Central memory CD8-positive, alpha-beta T cell (primary cell): ENCODE measurements at regions not wholly inside any gene's neighbourhood (a gene's known extent, or its start where the extent isn't known, plus 50 kb on each side); places are given as distances from the start of the nearest gene placed in this dataset.
"Not testable (repeated sequence)": the region's sequence is repeated elsewhere in the genome, so short reads cannot be mapped to it uniquely, and the experiment has no call there.

Source experiments
- ATAC-seq: fragments of 150-1000 bp; cut with Tn5 transposase; replicated peaks from 2 replicates; pipeline ENCODE4 v1.10.0; 2022; ENCODE audit warnings: mild to moderate bottlenecking, moderate FRiP score, moderate number of reproducible peaks; ENCODE audit not compliant: poor library complexity, severe bottlenecking; ENCODE audit errors: extremely low read depth
- DNase-seq, 2 donors: peaks; one replicate each; pipeline ENCODE4 v3.0.0; 2021; ENCODE audit warnings: low spot score in 2 of 2
- H3K27ac Mint-ChIP-seq: one replicate; pipeline ENCODE4 v1.8.0; 2022; ENCODE audit warnings: low read depth, mild to moderate bottlenecking, moderate library complexity, mixed read lengths
- H3K27me3 Mint-ChIP-seq: one replicate; pipeline ENCODE4 v1.8.0; 2022; ENCODE audit warnings: mixed read lengths
- H3K36me3 Mint-ChIP-seq: one replicate; pipeline ENCODE4 v1.8.0; 2022; ENCODE audit warnings: mild to moderate bottlenecking, moderate library complexity, mixed read lengths; ENCODE audit not compliant: insufficient read depth
- H3K4me1 Mint-ChIP-seq: one replicate; pipeline ENCODE4 v1.8.0; 2022; ENCODE audit warnings: mixed read lengths
- H3K4me3 Mint-ChIP-seq: one replicate; pipeline ENCODE4 v1.8.0; 2022; ENCODE audit warnings: mild to moderate bottlenecking, moderate library complexity, mixed read lengths
- H3K9me3 Mint-ChIP-seq: one replicate; pipeline ENCODE4 v1.8.0; 2022; ENCODE audit warnings: mixed read lengths

DNA sequence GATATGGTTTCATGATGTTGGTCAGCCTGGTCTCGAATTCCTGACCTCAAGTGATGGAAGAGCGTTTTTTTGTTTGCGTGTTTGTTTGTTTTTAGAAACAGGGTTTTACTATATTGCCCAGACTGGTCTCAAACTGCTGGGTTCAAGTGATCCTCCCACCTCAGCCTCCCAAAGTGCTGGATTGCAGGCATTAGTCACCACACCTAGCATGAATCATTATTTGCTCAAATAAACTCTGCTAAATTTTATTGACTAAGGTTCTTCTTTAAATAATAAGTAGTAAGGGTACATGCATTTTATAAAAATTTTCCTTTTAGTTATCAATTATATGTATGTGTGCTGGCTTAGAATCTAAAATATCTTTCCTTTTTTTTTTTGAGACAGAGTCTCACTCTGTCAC is 52.9 kb downstream of the ZBTB9 start:
- Mint-ChIP-seq H3K36me3 (no peaks in the 10 kb centered on the region), H3K27ac (no peak overlapping the region), H3K27me3 (peaks cover 11% of the 10 kb centered on the region), H3K9me3 (no peaks in the 10 kb centered on the region), H3K4me3 (no peak overlapping the region), H3K4me1 (peaks cover 4% of the 10 kb centered on the region)
- DNase-seq (no peak), ATAC-seq (no peak)

DNA sequence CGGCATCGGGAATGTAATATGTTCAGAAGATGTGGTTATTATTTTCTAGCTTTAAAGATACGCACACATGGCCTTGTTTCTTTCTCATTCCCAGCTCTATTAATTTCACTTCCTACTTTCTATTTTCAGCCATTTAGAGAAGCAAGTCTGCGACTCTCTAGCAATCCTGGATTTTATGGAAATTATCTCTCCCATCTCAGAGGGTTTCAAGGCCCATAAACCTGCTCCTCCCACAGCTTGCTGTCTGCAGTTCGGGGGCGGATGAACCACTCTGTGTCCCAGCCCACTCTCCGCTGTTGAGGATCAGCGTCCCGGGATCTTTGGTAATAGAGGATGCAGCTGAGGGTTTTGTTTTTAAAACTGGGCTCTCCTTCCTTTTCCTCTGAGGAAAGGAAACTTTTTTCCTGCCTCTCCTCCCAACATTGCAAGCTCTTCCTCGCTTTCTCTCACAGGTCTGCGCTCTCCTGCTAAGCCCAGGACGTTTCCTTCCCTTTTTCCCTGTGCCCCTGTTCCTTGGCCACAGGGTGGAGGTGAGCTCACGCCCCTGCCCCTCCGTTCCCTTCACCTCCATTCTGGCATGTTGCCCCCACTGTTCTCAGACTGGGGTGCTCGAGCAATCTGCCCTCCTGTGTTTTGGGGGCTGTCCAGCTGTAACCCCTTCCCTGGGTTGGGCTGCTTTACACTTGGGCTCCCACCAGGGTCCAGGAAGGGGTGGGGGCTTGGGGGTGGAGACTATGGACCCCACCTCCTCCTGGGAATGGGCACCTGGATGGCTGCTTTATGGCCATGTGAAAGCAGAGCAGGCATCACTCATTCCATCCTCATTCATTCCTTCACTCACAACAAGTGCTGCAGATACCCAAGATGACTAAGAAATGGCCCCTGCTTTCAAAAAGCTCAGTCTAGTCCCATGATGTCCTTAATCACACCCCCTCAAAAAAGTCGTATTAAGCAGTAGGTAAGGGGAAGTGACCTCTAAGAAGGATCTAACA is 54.9 kb downstream of the ZBTB9 start:
- H3K36me3 Mint-ChIP-seq = no peaks in the 10 kb centered on the region
- H3K4me1 Mint-ChIP-seq = peaks cover 6% of the 10 kb centered on the region
- DNase-seq (no peak), ATAC-seq (no peak)
- peaks cover 16% of the 10 kb centered on the region for H3K27me3 Mint-ChIP-seq
- peak overlapping the region; percentile 67 for H3K27ac Mint-ChIP-seq
- H3K9me3 Mint-ChIP-seq = no peaks in the 10 kb centered on the region
- peak overlapping the region; percentile 31 for H3K4me3 Mint-ChIP-seq

DNA sequence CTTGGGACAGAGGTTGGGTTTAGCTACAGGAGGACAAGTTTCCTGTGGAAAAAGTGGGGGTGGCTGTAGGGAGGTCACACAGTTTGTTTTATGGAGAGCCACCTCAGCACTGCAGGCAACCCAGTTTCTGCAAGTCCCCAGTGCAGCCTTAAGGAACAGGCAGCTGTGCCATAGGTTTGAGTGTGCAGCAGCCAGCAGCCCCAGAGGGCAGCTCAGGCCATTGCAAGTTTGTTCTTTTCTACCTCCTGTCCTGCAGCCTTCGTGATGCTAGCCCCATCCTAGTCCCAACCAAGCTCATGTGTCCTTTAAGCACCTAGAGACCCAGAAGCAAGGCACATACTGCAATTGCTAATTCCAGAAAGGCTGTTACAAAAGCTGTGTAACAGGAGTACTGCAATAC is 58.8 kb downstream of the ZBTB9 start:
- Mint-ChIP-seq H3K27me3 (peaks cover 29% of the 10 kb centered on the region), H3K36me3 (no peaks in the 10 kb centered on the region)

DNA sequence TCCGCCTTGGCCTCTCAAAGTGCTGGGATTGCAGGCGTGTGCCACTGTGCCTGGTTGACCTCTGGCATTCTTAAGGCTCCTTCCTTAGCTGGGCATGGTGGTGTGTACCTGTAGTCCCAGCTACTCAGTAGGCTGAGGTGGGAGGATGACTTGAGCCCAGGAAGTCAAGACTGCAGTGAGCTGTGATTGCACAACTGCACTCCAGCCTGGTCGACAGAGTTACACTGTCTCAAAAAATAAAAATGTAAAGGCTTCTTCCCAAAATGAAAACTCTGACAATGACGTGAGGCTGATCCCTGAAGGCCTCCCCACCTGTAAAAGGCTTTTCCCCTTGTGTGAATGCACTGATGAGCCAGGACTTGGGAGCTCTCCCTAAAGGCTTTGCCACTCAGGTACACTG is 62.4 kb downstream of the ZBTB9 start:
- H3K36me3 Mint-ChIP-seq = no peaks in the 10 kb centered on the region
- no peaks in the 10 kb centered on the region for H3K9me3 Mint-ChIP-seq
- peak overlapping the region; percentile 16 for H3K27ac Mint-ChIP-seq
- ATAC-seq (no peak), DNase-seq (no peak)
- peaks cover 6% of the 10 kb centered on the region for H3K4me1 Mint-ChIP-seq
- peaks cover 18% of the 10 kb centered on the region for H3K27me3 Mint-ChIP-seq
- H3K4me3 Mint-ChIP-seq = no peak overlapping the region

More for the DNA sequence above, 58.8 kb downstream of the ZBTB9 start:
- Mint-ChIP-seq H3K4me1 (peaks cover 6% of the 10 kb centered on the region), H3K4me3 (no peak overlapping the region), H3K9me3 (no peaks in the 10 kb centered on the region), H3K27ac (no peak overlapping the region)
- DNase-seq (no peak), ATAC-seq (no peak)

DNA sequence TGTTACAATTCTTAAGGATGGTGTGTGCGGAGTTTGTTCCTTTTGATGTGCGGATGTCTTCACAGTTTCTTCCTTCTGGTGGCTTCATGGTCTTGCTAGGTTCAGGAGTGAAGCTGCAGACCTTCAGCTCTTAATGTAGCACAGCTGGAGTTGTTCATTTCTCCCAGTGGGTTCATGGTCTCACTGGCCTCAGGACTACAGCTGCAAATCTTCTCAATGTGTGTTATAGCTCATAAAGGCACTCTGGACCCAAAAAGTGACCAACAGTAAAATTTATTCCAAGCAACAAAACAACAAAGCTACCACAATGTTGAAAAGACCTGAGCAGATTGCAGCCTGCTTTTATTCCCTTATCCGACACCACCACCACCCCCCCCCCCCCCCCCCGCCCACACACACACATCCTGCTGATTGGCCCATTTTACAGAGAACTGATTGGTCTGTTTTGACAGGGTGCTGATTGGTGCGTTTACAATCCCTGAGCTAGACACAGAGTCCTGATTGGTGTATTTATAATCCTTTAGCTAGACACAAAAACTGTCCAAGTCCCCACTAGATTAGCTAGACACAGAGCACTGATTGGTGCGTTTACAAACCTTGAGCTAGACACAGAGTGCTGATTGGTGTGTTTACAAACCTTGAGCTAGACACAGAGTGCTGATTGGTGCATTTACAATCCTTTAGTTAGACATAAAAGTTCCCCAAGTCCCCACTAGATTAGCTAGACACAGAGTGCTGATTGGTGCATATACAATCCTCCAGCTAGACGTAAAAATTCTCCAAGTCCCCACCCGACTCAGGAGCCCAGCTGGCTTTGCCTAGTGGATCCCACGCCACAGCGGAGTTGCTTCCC is 59.2 kb downstream of the BAK1 start:
- H3K27me3 Mint-ChIP-seq, H3K36me3 Mint-ChIP-seq, H3K4me3 Mint-ChIP-seq, H3K27ac Mint-ChIP-seq, H3K4me1 Mint-ChIP-seq, ATAC-seq, DNase-seq, H3K9me3 Mint-ChIP-seq: not testable (repeated sequence)

DNA sequence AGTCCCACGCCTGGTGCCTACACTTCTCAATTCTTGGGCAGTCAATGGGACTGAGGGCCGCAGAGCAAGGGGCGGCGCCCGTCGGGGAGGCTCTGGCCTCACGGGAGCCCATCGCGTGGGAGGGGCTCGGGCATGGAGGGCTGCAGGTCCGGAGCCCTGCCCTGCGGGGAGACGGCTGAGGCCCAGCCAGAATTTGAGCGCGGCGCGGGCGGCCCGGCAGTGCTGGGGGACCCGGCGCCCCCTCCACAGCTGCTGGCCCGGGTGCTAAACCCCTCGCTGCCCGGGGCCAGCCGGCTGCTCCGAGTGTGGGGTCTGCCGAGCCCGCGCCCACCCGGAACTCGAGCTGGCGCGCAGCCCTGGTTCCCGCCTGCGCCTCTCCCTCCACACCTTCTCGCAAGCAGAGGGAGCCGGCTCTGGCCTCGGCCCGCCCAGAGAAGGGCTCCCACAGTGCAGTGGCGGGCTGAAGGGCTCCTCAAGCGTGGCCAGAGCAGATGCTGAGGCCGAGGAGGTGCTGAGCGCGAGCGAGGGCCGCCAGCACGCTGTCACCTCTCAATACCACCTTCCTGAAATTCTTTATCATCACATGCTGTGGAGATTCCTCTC is 58.5 kb downstream of the BAK1 start:
- H3K27ac Mint-ChIP-seq = no peak overlapping the region
- H3K36me3 Mint-ChIP-seq = peaks cover 2% of the 10 kb centered on the region
- peaks cover 8% of the 10 kb centered on the region for H3K27me3 Mint-ChIP-seq
- H3K4me1 Mint-ChIP-seq = no peaks in the 10 kb centered on the region
- ATAC-seq (no peak), DNase-seq (no peak)
- H3K4me3 Mint-ChIP-seq = no peak overlapping the region
- H3K9me3 Mint-ChIP-seq = no peaks in the 10 kb centered on the region
